ENCODE measurements at regions not wholly inside any gene's neighbourhood (a gene's known extent, or its start where the extent isn't known, plus 50 kb on each side); places are given as distances from the start of the nearest gene placed in this dataset.
"Not testable (repeated sequence)": the region's sequence is repeated elsewhere in the genome, so short reads cannot be mapped to it uniquely, and the experiment has no call there.

DNA sequence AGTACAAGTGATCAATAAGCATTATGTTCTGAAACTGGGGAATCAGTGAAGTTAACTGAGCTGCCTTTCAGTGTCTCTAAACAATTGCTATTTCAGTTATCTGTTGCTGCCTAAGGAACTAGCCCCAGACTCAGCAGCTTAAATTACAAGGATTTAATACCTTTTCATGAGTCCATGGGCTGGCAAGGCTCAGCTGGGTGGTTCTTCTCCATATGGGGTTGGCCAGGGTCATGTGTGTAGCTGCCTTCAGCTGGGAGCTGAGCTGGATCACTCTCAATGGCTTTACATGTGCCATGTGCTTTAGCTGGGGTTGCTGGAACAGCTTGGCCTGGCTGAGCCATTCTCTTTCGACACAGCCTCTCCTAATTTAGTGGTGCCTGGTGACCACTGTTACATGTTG lies 295.0 kb upstream of the NCAM1 start:
- H3K4me3 ChIP-seq (ENCODE audit: low read depth, low read length): no peak overlapping the region
- TF ChIP-seq CTCF (IDR thresholded peaks at IDR 0.05; ENCODE audit: borderline replicate concordance, insufficient read depth, low read depth, low read length): no peak

GRCh38 chr11:112670806-112671570 lies 290.2 kb upstream of the NCAM1 start:
- no peak overlapping the region for H3K4me3 ChIP-seq (ENCODE audit: low read depth, low read length)
- no peak for TF ChIP-seq CTCF (IDR thresholded peaks at IDR 0.05; ENCODE audit: borderline replicate concordance, insufficient read depth, low read depth, low read length)

GRCh38 chr11:112673401-112673800 lies 287.8 kb upstream of the NCAM1 start:
- H3K4me3 ChIP-seq (ENCODE audit: low read depth, low read length): not testable (repeated sequence)

GRCh38 chr11:112685111-112685510 lies 276.1 kb upstream of the NCAM1 start:
- no peak for TF ChIP-seq CTCF (IDR thresholded peaks at IDR 0.05; ENCODE audit: borderline replicate concordance, insufficient read depth, low read depth, low read length)
- no peak overlapping the region for H3K4me3 ChIP-seq (ENCODE audit: low read depth, low read length)

GRCh38 chr11:112689851-112690250 lies 271.4 kb upstream of the NCAM1 start:
- no peak for TF ChIP-seq CTCF (IDR thresholded peaks at IDR 0.05; ENCODE audit: borderline replicate concordance, insufficient read depth, low read depth, low read length)

GRCh38 chr11:112693781-112694180 lies 267.4 kb upstream of the NCAM1 start:
- TF ChIP-seq CTCF (IDR thresholded peaks at IDR 0.05; ENCODE audit: borderline replicate concordance, insufficient read depth, low read depth, low read length): no peak
- no peak overlapping the region for H3K4me3 ChIP-seq (ENCODE audit: low read depth, low read length)

More at GRCh38 chr11:112689851-112690250, 271.4 kb upstream of the NCAM1 start:
- no peak overlapping the region for H3K4me3 ChIP-seq (ENCODE audit: low read depth, low read length)

DNA sequence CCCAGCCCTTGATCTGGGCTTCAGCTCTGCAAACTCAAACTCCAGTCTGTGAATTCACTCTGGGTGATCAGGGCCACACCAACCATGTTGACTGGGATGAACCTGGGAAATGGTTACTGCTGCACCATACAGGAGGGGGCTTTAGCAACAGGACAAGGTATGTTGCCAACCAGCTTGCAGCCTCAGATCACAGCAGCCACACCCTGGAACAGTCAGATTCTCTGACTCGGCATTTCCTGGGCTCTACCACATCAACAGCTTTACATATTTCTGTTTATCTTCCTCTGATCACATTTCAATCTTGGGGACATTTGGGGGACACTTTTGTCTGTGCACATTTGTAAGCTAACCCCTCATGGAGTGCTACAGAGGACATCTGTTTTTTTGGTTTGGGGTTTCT lies 267.0 kb upstream of the NCAM1 start:
- H3K4me3 ChIP-seq (ENCODE audit: low read depth, low read length): no peak overlapping the region
- TF ChIP-seq CTCF (IDR thresholded peaks at IDR 0.05; ENCODE audit: borderline replicate concordance, insufficient read depth, low read depth, low read length): no peak
